ENCODE measurements at regions not wholly inside any gene's neighbourhood (a gene's known extent, or its start where the extent isn't known, plus 50 kb on each side); places are given as distances from the start of the nearest gene placed in this dataset.

GRCh38 chr1:216851073-216851472, 127.8 kb upstream of the ESRRG start:
- no peak for TF ChIP-seq CTCF (IDR thresholded peaks at IDR 0.05; ENCODE audit: low read depth, low read length, poor library complexity, severe bottlenecking)
- TF ChIP-seq EZH2phosphoT487 (IDR thresholded peaks at IDR 0.05; ENCODE audit: borderline replicate concordance, low read length): no peak

Data from DOHH2 (cell line).